Stimulated activated CD4-positive, alpha-beta T cell treated with anti-CD3 and anti-CD28 coated beads, Interleukin-2, amount 100 ng/mL, for 4 hours (primary cell): ENCODE measurements at regions not wholly inside any gene's neighbourhood (a gene's known extent, or its start where the extent isn't known, plus 50 kb on each side); places are given as distances from the start of the nearest gene placed in this dataset.

ENCODE experiments used
- DNase-seq: peaks from one replicate; pipeline ENCODE4 v3.0.0-alpha.2; 2020; ENCODE audit warnings: low read depth

GRCh38 chr15:62579842-62580241 is 414.8 kb upstream of the C2CD4B start:
- DNase-seq = no peak

- no peak for DNase-seq
Measured at GRCh38 chr15:62582580-62582979, 417.5 kb upstream of the C2CD4B start.

GRCh38 chr15:62584301-62585235 is 419.5 kb upstream of the C2CD4B start:
- DNase-seq = no peak

- no peak for DNase-seq
Measured at GRCh38 chr15:62588938-62589670, 424.0 kb upstream of the C2CD4B start.

- no peak for DNase-seq
Measured at GRCh38 chr15:62591842-62592838, 427.1 kb upstream of the C2CD4B start.

- DNase-seq = no peak
Measured at GRCh38 chr15:62592920-62593319, 427.8 kb upstream of the C2CD4B start.

GRCh38 chr15:62593681-62594399 is 428.8 kb upstream of the C2CD4B start:
- no peak for DNase-seq

GRCh38 chr15:62598217-62598616 is 433.1 kb upstream of the C2CD4B start:
- no peak for DNase-seq

- no peak for DNase-seq
Measured at GRCh38 chr15:62599791-62600777, 435.0 kb upstream of the C2CD4B start.

- DNase-seq = no peak
Measured at GRCh38 chr15:62601777-62602545, 436.9 kb upstream of the C2CD4B start.

GRCh38 chr15:62603742-62604141 is 438.7 kb upstream of the C2CD4B start:
- DNase-seq = no peak

- DNase-seq = no peak
Measured at GRCh38 chr15:62605282-62605681, 437.3 kb upstream of the TPM1 start.

GRCh38 chr15:62606376-62607113 is 436.0 kb upstream of the TPM1 start:
- no peak for DNase-seq

GRCh38 chr15:62607114-62607462 is 435.5 kb upstream of the TPM1 start:
- no peak for DNase-seq

- no peak for DNase-seq
Measured at GRCh38 chr15:62607643-62608042, 434.9 kb upstream of the TPM1 start.

- DNase-seq = no peak
Measured at GRCh38 chr15:62608369-62608768, 434.2 kb upstream of the TPM1 start.

GRCh38 chr15:62610265-62610869 is 432.2 kb upstream of the TPM1 start:
- no peak for DNase-seq

GRCh38 chr15:62611002-62611401 is 431.5 kb upstream of the TPM1 start:
- no peak for DNase-seq
